ENCODE measurements at regions not wholly inside any gene's neighbourhood (a gene's known extent, or its start where the extent isn't known, plus 50 kb on each side); places are given as distances from the start of the nearest gene placed in this dataset.

GRCh38 chr13:90385781-90386489 is 961.6 kb upstream of the MIR17HG start:
- DNase-seq, result no peak

- DNase-seq, result no peak
These were observed 958.5 kb upstream of the MIR17HG start for GRCh38 chr13:90388887-90389452.

GRCh38 chr13:90389537-90389936 is 958.0 kb upstream of the MIR17HG start:
- no peak for DNase-seq

- no peak for DNase-seq
These were observed 954.1 kb upstream of the MIR17HG start for GRCh38 chr13:90393408-90393807.

GRCh38 chr13:90395348-90395747 is 952.1 kb upstream of the MIR17HG start:
- no peak for DNase-seq

- no peak for DNase-seq
These were observed 951.6 kb upstream of the MIR17HG start for GRCh38 chr13:90395846-90396245.

- no peak for DNase-seq
These were observed 951.2 kb upstream of the MIR17HG start for GRCh38 chr13:90396266-90396665.

GRCh38 chr13:90397503-90397902 is 950.0 kb upstream of the MIR17HG start:
- no peak for DNase-seq

- DNase-seq, result no peak
These were observed 947.1 kb upstream of the MIR17HG start for GRCh38 chr13:90400372-90400771.

GRCh38 chr13:90401150-90401549 is 946.3 kb upstream of the MIR17HG start:
- no peak for DNase-seq

- DNase-seq, result no peak
These were observed 945.4 kb upstream of the MIR17HG start for GRCh38 chr13:90402102-90402501.

- DNase-seq, result no peak
These were observed 944.9 kb upstream of the MIR17HG start for GRCh38 chr13:90402613-90403012.

GRCh38 chr13:90403330-90404082 is 944.0 kb upstream of the MIR17HG start:
- DNase-seq, result no peak

GRCh38 chr13:90405301-90405700 is 942.2 kb upstream of the MIR17HG start:
- DNase-seq, result no peak

GRCh38 chr13:90412980-90413379 is 934.5 kb upstream of the MIR17HG start:
- no peak for DNase-seq

- DNase-seq, result no peak
These were observed 933.9 kb upstream of the MIR17HG start for GRCh38 chr13:90413548-90413947.

GRCh38 chr13:90414691-90415596 is 932.5 kb upstream of the MIR17HG start:
- DNase-seq, result peak; percentile 74

GRCh38 chr13:90415902-90416301 is 931.6 kb upstream of the MIR17HG start:
- peak; percentile 7 for DNase-seq

- DNase-seq, result peak; percentile 47
These were observed 931.0 kb upstream of the MIR17HG start for GRCh38 chr13:90416519-90416918.

GRCh38 chr13:90416938-90417337 is 930.5 kb upstream of the MIR17HG start:
- DNase-seq, result no peak

GRCh38 chr13:90420683-90421082 is 926.8 kb upstream of the MIR17HG start:
- DNase-seq, result no peak
